H1 (cell line): ENCODE measurements at regions not wholly inside any gene's neighbourhood (a gene's known extent, or its start where the extent isn't known, plus 50 kb on each side); places are given as distances from the start of the nearest gene placed in this dataset.
"Not testable (repeated sequence)": the region's sequence is repeated elsewhere in the genome, so short reads cannot be mapped to it uniquely, and the experiment has no call there.

Source experiments
- CTCF ChIA-PET: fragments of 300-600 bp; sonication (Branson Sonifier 250); formaldehyde crosslinking; loops from one replicate; lab custom pipeline; 2021; ENCODE audit not compliant: partially characterized antibody; lab: Charles Lee
- POLR2A ChIA-PET: fragments of 300-600 bp; sonication (Branson Sonifier 250); formaldehyde crosslinking; loops from one replicate; lab custom pipeline; 2021; ENCODE audit warnings: inconsistent platforms; ENCODE audit not compliant: partially characterized antibody; lab: Charles Lee
- DNase-seq, 2 experiments: peaks; one replicate each; pipeline versions ENCODE4 v3.0.0 to v3.0.0-alpha.2; 2010 to 2022; ENCODE audit warnings: low spot score in 2 of 2, low read depth in 1 of 2, mixed read lengths in 1 of 2
- FAIRE-seq: peaks from 2 replicates; lab custom pipeline; 2011; peaks lifted over from hg19 to GRCh38; lab: Jason Lieb, UNC
- H2AFZ ChIP-seq: 2 replicates; pipeline ENCODE4 v1.8.1; 2012; ENCODE audit warnings: low read length, inconsistent platforms
- H2AK5ac ChIP-seq: 2 replicates; pipeline ENCODE4 v1.6.1; 2013; ENCODE audit warnings: low read depth, low read length
- H2BK120ac ChIP-seq: replicated peaks from 2 replicates; pipeline ENCODE3; 2013; ENCODE audit warnings: low read depth, low read length, inconsistent platforms
- H2BK12ac ChIP-seq: 2 replicates; pipeline ENCODE4 v1.6.1; 2013; ENCODE audit warnings: low read depth, low read length
- H2BK15ac ChIP-seq: 2 replicates; pipeline ENCODE4 v1.6.1; 2013; ENCODE audit warnings: low read length
- H2BK20ac ChIP-seq: 2 replicates; pipeline ENCODE4 v1.6.1; 2013; ENCODE audit warnings: low read length
- H2BK5ac ChIP-seq: 2 replicates; pipeline ENCODE4 v1.6.1; 2013; ENCODE audit warnings: low read depth, low read length
- H3K14ac ChIP-seq: 2 replicates; pipeline ENCODE4 v1.6.1; 2013; ENCODE audit warnings: inconsistent platforms; ENCODE audit not compliant: insufficient read length
- H3K18ac ChIP-seq: 2 replicates; pipeline ENCODE4 v1.6.1; 2013; ENCODE audit warnings: low read length; ENCODE audit errors: extremely low read depth
- H3K23ac ChIP-seq: 2 replicates; pipeline ENCODE4 v1.6.1; 2013; ENCODE audit warnings: inconsistent platforms; ENCODE audit not compliant: insufficient read length
- H3K23me2 ChIP-seq: 2 replicates; pipeline ENCODE4 v1.6.1; 2013; ENCODE audit warnings: low read depth, low read length
- H3K27ac ChIP-seq: 2 replicates; pipeline ENCODE4 v1.6.1; 2011; ENCODE audit warnings: low read depth, low read length, inconsistent platforms
- H3K27me3 ChIP-seq, 4 experiments: replicated peaks in 1 of 4; 1 replicate in 1 of 4; 2 replicates in 3 of 4; pipeline versions ENCODE4 v1.6.1 to v1.8.1; 2011 to 2013; ENCODE audit warnings: low read length in 3 of 4, mild to moderate bottlenecking in 3 of 4, inconsistent platforms in 2 of 4, mixed read lengths in 2 of 4, moderate library complexity in 1 of 4; ENCODE audit not compliant: control insufficient read depth in 3 of 4, insufficient read depth in 3 of 4; ENCODE audit errors: extremely low read depth in 1 of 4
- H3K36me3 ChIP-seq, 4 experiments: 2 replicates each; pipeline versions ENCODE4 v1.6.1 to v1.8.1; 2011 to 2013; ENCODE audit warnings: mild to moderate bottlenecking in 4 of 4, low read length in 3 of 4, moderate library complexity in 2 of 4, control low read depth in 1 of 4, inconsistent platforms in 1 of 4; ENCODE audit not compliant: insufficient read depth in 4 of 4, control insufficient read depth in 2 of 4
- H3K4ac ChIP-seq: replicated peaks from 2 replicates; pipeline ENCODE3; 2013; ENCODE audit warnings: low read length, low read depth, mixed read lengths, inconsistent platforms; ENCODE audit not compliant: insufficient read length
- H3K4me1 ChIP-seq, 4 experiments: replicated peaks in 1 of 4; 1 replicate in 1 of 4; 2 replicates in 3 of 4; pipeline versions ENCODE4 v1.6.1 to v1.8.1; 2011 to 2013; ENCODE audit warnings: low read length in 3 of 4, inconsistent platforms in 2 of 4, mixed read lengths in 1 of 4; ENCODE audit not compliant: insufficient read depth in 4 of 4, control insufficient read depth in 3 of 4
- H3K4me2 ChIP-seq, 2 experiments: 2 replicates each; pipeline versions ENCODE4 v1.6.1 to v1.8.1; 2011 to 2013; ENCODE audit warnings: low read depth in 2 of 2, low read length in 2 of 2, control low read depth in 1 of 2, inconsistent platforms in 1 of 2, mild to moderate bottlenecking in 1 of 2; ENCODE audit not compliant: insufficient read depth in 1 of 2
- H3K4me3 ChIP-seq, 4 experiments: fragments of 200-600, 300-600 bp in 1 of 4; sonication (generic), shearing (Covaris generic), sonication (Bioruptor Twin) in 1 of 4; 2 replicates each; pipeline versions ENCODE4 v1.5.1 to v1.8.1; 2011 to 2016; ENCODE audit warnings: low read length in 4 of 4, low read depth in 3 of 4, control low read depth in 2 of 4, inconsistent platforms in 2 of 4, mild to moderate bottlenecking in 2 of 4, mixed read lengths in 1 of 4, moderate library complexity in 1 of 4; ENCODE audit not compliant: insufficient read depth in 2 of 4; ENCODE audit errors: extremely low read depth in 1 of 4
- H3K56ac ChIP-seq: replicated peaks from 2 replicates; pipeline ENCODE3; 2013; ENCODE audit warnings: low read depth, mild to moderate bottlenecking, mixed read lengths, low read length, inconsistent platforms; ENCODE audit not compliant: insufficient read length
- H3K79me1 ChIP-seq: 2 replicates; pipeline ENCODE4 v1.6.1; 2013; ENCODE audit warnings: low read depth, low read length, control low read depth
- H3K79me2 ChIP-seq, 2 experiments: 2 replicates each; pipeline versions ENCODE4 v1.6.1 to v1.8.1; 2012 to 2013; ENCODE audit warnings: low read length in 2 of 2, mild to moderate bottlenecking in 2 of 2, inconsistent platforms in 1 of 2; ENCODE audit not compliant: insufficient read depth in 2 of 2, control insufficient read depth in 1 of 2
- H3K9ac ChIP-seq, 4 experiments: replicated peaks in 1 of 4; 1 replicate in 1 of 4; 2 replicates in 3 of 4; pipeline versions ENCODE4 v1.6.1 to v1.8.1; 2011 to 2013; ENCODE audit warnings: low read depth in 3 of 4, low read length in 3 of 4, control low read depth in 2 of 4, mild to moderate bottlenecking in 2 of 4, moderate library complexity in 2 of 4, inconsistent platforms in 1 of 4; ENCODE audit errors: extremely low read depth in 1 of 4
- H3K9me3 ChIP-seq, 2 experiments: 2 replicates each; pipeline versions ENCODE4 v1.6.1 to v1.8.1; 2012 to 2013; ENCODE audit warnings: mild to moderate bottlenecking in 2 of 2, moderate library complexity in 2 of 2, control low read depth in 1 of 2, inconsistent platforms in 1 of 2, low read depth in 1 of 2, low read length in 1 of 2, mixed read lengths in 1 of 2; ENCODE audit not compliant: insufficient read depth in 2 of 2
- H4K20me1 ChIP-seq, 2 experiments: replicated peaks in 1 of 2; 2 replicates each; pipeline versions ENCODE3 to v1.8.1; 2011 to 2013; ENCODE audit warnings: inconsistent platforms in 2 of 2, low read length in 2 of 2, mild to moderate bottlenecking in 1 of 2; ENCODE audit not compliant: insufficient read depth in 2 of 2, control insufficient read depth in 1 of 2
- H4K5ac ChIP-seq: 2 replicates; pipeline ENCODE4 v1.6.1; 2013; ENCODE audit warnings: low read length, low read depth, mixed read lengths, inconsistent platforms; ENCODE audit not compliant: insufficient read length
- H4K8ac ChIP-seq: 2 replicates; pipeline ENCODE4 v1.8.0; 2013; ENCODE audit warnings: mild to moderate bottlenecking, moderate library complexity, low read length, inconsistent platforms; ENCODE audit not compliant: insufficient read depth; ENCODE audit errors: extremely low read depth
- H4K91ac ChIP-seq: replicated peaks from 2 replicates; pipeline ENCODE3; 2013; ENCODE audit warnings: low read length, mixed read lengths, inconsistent platforms; ENCODE audit not compliant: insufficient read length
- WGBS, 2 experiments: shearing (Covaris generic) in 1 of 2; methylation state at CpG; one replicate each; pipeline versions ENCODE4 v1.1.6 to v1.1.7; 2013 to 2015; ENCODE audit warnings: low lambda C conversion rate in 2 of 2, mixed read lengths in 2 of 2, inconsistent platforms in 1 of 2, low coverage in 1 of 2, missing lambda C conversion rate in 1 of 2; ENCODE audit not compliant: insufficient replicate concordance in 2 of 2, insufficient coverage in 1 of 2, insufficient read length in 1 of 2; ENCODE audit errors: extremely low coverage in 1 of 2, missing lambda C conversion rate in 1 of 2; 5-methylcytosine and 5-hydroxymethylcytosine counted together

- H2BK5ac ChIP-seq, H3K23me2 ChIP-seq, H2BK120ac ChIP-seq, H3K27ac ChIP-seq, H3K79me1 ChIP-seq, H3K27me3 ChIP-seq, H3K56ac ChIP-seq, H3K23ac ChIP-seq, H4K8ac ChIP-seq, CTCF ChIA-PET, H3K4me3 ChIP-seq, H2AFZ ChIP-seq, FAIRE-seq, H2BK20ac ChIP-seq, H3K36me3 ChIP-seq, H3K14ac ChIP-seq, H3K79me2 ChIP-seq, H3K4ac ChIP-seq, POLR2A ChIA-PET, H3K4me1 ChIP-seq, H3K18ac ChIP-seq, H2BK15ac ChIP-seq, H3K9ac ChIP-seq, H2BK12ac ChIP-seq, H2AK5ac ChIP-seq, H4K5ac ChIP-seq, H3K9me3 ChIP-seq, H3K4me2 ChIP-seq, H4K20me1 ChIP-seq, H4K91ac ChIP-seq, DNase-seq: not testable (repeated sequence)
- WGBS, 2 experiments, result 90% methylated on average over 13 of the region's 13 CpGs; no CpG with 5 or more reads in 1 of the 2 experiments
These were observed 114.1 kb downstream of the MRPL57 start for GRCh38 chr13:21290442-21291002.
